Loucy (cell line): ENCODE measurements at regions not wholly inside any gene's neighbourhood (a gene's known extent, or its start where the extent isn't known, plus 50 kb on each side); places are given as distances from the start of the nearest gene placed in this dataset.

ENCODE experiments used
- CTCF ChIP-seq: fragments of 200-600 bp; sonication (generic); conservative IDR thresholded peaks from 2 replicates; pipeline ENCODE4 v1.5.1; 2014; ENCODE audit warnings: mild to moderate bottlenecking, antibody characterized with exemption, low read length
- EZH2phosphoT487 ChIP-seq: fragments of 200-600 bp; IDR thresholded peaks from 2 replicates; pipeline ENCODE4 v1.6.1; 2018; ENCODE audit warnings: antibody characterized with exemption, mild to moderate bottlenecking, moderate library complexity, borderline replicate concordance

GRCh38 chr6:11292091-11292490 is 59.6 kb upstream of the NEDD9 start:
- TF ChIP-seq CTCF (no peak), EZH2phosphoT487 (no peak)
